ENCODE measurements at regions not wholly inside any gene's neighbourhood (a gene's known extent, or its start where the extent isn't known, plus 50 kb on each side); places are given as distances from the start of the nearest gene placed in this dataset.

DNA sequence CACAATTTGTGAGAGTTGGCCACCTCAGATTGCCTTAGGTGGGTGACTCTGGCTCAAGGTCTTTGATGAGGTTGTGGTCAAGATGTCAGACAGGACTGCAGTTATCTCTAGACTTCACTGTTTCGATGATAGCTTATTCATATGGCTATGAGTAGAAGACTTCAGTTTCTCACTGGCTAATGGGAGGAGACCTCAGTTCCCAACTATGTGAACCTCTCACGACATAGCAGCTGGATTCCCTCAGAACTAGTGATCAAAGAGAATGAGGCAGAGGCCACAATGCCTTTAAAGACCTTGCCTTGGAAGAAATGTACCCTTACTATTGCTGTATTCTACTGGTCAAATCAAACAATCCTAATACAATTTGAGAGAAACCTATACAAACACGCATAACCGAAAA is 607.5 kb upstream of the ROBO2 start:
- Mint-ChIP-seq H3K4me3 (no peak overlapping the region), H3K36me3 (ENCODE audit: low read depth) (no peaks in the 10 kb centered on the region), H3K9me3 (peaks cover 10% of the 10 kb centered on the region), H3K27ac (no peak overlapping the region), H3K27me3 (ENCODE audit: low read depth) (no peaks in the 10 kb centered on the region), H3K4me1 (ENCODE audit: low read depth) (no peaks in the 10 kb centered on the region)
- DNase-seq: no peak
- CTCF ChIA-PET: no interaction called here
- intact Hi-C loops (cut with micrococcal nuclease): no loop called here

DNA sequence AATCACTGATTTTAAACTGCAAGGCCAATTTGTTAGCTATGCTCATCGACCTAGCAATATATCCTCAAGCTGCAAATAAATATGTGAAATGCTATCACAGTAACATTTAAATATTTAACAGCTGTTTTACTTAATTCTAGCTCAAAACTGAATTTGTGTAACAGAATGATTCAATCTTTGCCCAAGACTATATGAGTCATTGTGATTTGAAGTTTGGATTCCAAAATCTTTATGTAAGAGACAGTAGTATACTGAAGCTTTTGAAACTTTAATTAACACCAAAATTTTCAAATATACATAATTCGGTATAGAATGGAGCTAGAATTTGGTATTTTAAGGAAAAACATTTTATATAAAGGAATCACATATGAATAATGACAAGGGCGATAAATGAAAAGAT is 603.0 kb upstream of the ROBO2 start:
- CTCF ChIA-PET: no interaction called here
- intact Hi-C loops (cut with micrococcal nuclease): no loop called here
- H3K27me3 Mint-ChIP-seq (ENCODE audit: low read depth): no peaks in the 10 kb centered on the region

DNA sequence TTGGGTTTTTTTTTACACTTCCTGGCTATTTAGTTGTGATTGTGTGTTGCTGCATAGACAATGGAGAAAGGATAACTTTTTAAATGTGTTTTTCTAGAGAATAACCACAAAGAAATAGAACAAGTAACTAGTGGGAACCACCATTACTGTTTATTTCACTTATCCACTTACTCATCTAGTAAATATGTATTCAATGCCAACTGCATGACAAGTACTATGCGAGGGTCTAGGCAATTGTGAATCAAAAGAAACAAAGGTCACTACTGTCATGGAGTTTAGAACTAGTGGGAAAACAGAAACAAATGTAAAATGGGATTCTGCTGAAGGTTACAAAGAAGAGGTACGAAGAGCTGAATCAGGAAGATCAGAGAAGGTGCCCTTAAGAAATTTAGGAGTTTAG is 600.9 kb upstream of the ROBO2 start:
- peaks cover 5% of the 10 kb centered on the region for H3K9me3 Mint-ChIP-seq
- no peak overlapping the region for H3K4me3 Mint-ChIP-seq
- CTCF ChIA-PET: no interaction called here
- intact Hi-C loops (cut with micrococcal nuclease): no loop called here
- H3K36me3 Mint-ChIP-seq (ENCODE audit: low read depth): no peaks in the 10 kb centered on the region
- no peak for DNase-seq
- no peaks in the 10 kb centered on the region for H3K4me1 Mint-ChIP-seq (ENCODE audit: low read depth)
- no peaks in the 10 kb centered on the region for H3K27me3 Mint-ChIP-seq (ENCODE audit: low read depth)
- no peak overlapping the region for H3K27ac Mint-ChIP-seq

More for the DNA sequence above, 603.0 kb upstream of the ROBO2 start:
- H3K36me3 Mint-ChIP-seq (ENCODE audit: low read depth): no peaks in the 10 kb centered on the region
- H3K4me1 Mint-ChIP-seq (ENCODE audit: low read depth): no peaks in the 10 kb centered on the region
- H3K4me3 Mint-ChIP-seq: no peak overlapping the region
- no peak for DNase-seq
- no peak overlapping the region for H3K27ac Mint-ChIP-seq
- peaks cover 10% of the 10 kb centered on the region for H3K9me3 Mint-ChIP-seq

DNA sequence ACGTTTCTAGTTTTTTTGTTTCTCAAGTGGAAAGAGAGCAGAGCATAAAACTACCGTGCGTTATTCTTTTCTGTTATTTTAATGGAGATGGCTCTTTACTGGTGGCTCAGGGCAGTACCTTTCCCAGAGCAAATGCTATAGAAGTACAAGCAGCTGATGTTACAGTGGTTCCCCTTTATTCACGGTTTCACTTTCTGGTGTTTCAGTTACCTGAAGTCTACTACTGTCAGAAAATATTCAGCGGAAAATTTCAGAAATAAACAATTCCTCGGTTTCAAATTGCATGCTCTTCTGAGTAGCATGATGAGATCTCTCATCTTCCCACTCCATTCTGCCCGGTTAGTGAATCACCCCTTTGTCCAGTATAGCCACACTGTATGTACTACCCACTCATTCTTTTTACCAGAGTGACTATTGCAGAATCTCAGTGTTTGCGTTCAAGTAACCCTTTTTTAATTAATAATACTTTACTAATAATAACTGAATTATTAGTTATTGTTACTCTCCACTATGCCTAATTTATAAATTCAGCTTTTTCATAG is 597.5 kb upstream of the ROBO2 start:
- no peak for DNase-seq
- intact Hi-C loops (cut with micrococcal nuclease): no loop called here
- H3K36me3 Mint-ChIP-seq (ENCODE audit: low read depth): no peaks in the 10 kb centered on the region
- CTCF ChIA-PET: no interaction called here
- H3K27ac Mint-ChIP-seq: no peak overlapping the region
- peaks cover 6% of the 10 kb centered on the region for H3K9me3 Mint-ChIP-seq
- no peaks in the 10 kb centered on the region for H3K4me1 Mint-ChIP-seq (ENCODE audit: low read depth)
- no peak overlapping the region for H3K4me3 Mint-ChIP-seq
- H3K27me3 Mint-ChIP-seq (ENCODE audit: low read depth): no peaks in the 10 kb centered on the region

DNA sequence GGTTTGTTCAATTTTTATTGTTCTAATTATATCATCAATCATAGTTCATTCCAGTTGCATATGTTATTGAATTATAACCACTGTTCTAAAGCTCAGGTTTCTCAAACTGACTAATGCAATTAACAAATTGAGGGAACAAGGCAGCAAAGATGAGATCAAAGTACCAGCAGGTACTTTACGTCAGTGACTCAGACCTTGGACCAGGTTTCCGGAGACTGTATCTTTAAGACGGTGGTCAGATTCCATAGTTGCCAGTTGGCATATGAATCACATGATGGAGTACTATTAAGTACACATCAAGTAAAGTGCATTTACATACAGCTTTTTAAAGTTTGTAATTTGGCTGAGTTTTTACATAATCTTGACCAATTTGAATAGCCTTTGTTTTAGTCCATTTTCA is 583.6 kb upstream of the ROBO2 start:
- CTCF ChIA-PET: no interaction called here
- no peaks in the 10 kb centered on the region for H3K27me3 Mint-ChIP-seq (ENCODE audit: low read depth)

DNA sequence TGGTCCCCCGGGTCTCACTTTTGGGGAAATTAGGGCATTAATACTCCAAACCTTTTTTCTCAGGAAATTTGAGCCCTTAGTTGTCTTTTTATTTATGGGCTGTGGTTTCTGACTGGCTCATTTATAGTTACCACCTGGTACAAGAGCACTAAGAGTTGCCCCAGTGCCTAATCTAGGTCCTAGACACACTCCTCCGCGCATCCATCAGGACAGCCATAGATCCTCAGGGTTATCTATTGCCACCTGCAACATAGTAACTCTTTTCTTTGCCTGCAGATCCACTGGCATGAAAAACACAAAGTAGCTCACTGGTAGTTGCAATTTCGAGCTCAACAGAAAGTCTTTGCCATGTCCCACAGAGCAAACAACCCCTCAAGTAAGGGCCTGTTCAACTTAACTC is 576.4 kb upstream of the ROBO2 start:
- intact Hi-C loops (cut with micrococcal nuclease): no loop called here
- CTCF ChIA-PET: no interaction called here
- H3K27ac Mint-ChIP-seq: no peak overlapping the region
- DNase-seq: no peak
- no peaks in the 10 kb centered on the region for H3K36me3 Mint-ChIP-seq (ENCODE audit: low read depth)
- H3K4me3 Mint-ChIP-seq: no peak overlapping the region
- H3K27me3 Mint-ChIP-seq (ENCODE audit: low read depth): no peaks in the 10 kb centered on the region
- no peaks in the 10 kb centered on the region for H3K4me1 Mint-ChIP-seq (ENCODE audit: low read depth)
- H3K9me3 Mint-ChIP-seq: peaks cover 5% of the 10 kb centered on the region

More for the DNA sequence above, 583.6 kb upstream of the ROBO2 start:
- no peaks in the 10 kb centered on the region for H3K36me3 Mint-ChIP-seq (ENCODE audit: low read depth)
- no peak overlapping the region for H3K4me3 Mint-ChIP-seq
- H3K4me1 Mint-ChIP-seq (ENCODE audit: low read depth): no peaks in the 10 kb centered on the region
- no peak overlapping the region for H3K27ac Mint-ChIP-seq
- no peak for DNase-seq
- intact Hi-C loops (cut with micrococcal nuclease): no loop called here
- H3K9me3 Mint-ChIP-seq: peaks cover 5% of the 10 kb centered on the region

DNA sequence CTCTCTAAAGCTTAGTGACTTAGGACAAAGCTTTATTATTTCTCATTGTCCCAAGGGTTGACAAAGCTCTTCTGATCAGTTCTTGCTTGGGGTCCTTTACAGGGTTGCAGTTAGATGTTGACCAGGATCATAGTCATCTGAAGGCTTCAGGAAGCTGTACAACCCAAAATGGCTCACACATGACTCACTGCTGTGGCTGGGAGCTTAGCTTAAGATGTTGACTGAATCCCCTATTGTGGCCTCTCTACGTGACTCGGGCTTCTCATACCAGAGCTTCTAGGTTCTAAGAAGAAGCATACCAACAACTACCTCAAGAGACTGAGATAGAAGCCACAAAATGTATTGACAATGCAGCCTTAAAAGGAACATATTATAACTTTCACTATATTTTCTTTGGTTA is 569.6 kb upstream of the ROBO2 start:
- peaks cover 11% of the 10 kb centered on the region for H3K9me3 Mint-ChIP-seq
- no peak overlapping the region for H3K4me3 Mint-ChIP-seq
- no peak overlapping the region for H3K27ac Mint-ChIP-seq
- intact Hi-C loops (cut with micrococcal nuclease): no loop called here
- no peaks in the 10 kb centered on the region for H3K36me3 Mint-ChIP-seq (ENCODE audit: low read depth)
- CTCF ChIA-PET: no interaction called here
- H3K4me1 Mint-ChIP-seq (ENCODE audit: low read depth): no peaks in the 10 kb centered on the region
- no peaks in the 10 kb centered on the region for H3K27me3 Mint-ChIP-seq (ENCODE audit: low read depth)
- DNase-seq: no peak

DNA sequence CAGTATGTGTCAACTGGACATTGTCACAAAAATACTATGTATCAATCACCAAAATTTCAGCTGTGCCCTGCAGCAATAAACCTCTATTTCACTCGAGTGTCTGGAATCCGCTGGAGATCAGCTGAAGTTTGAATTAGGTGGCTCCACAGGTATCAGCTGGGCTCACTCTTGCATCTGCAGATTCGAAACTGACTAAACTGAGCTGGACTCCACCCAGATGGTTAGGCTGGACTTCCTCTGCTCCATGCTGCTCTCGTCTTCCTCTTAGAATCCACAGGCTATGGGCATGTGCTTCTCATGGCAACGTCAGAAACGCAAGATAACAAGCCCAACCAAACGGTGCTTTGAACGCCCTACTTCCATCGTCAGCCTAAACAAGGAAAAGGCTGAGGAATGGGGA is 565.3 kb upstream of the ROBO2 start:
- intact Hi-C loops (cut with micrococcal nuclease): no loop called here
- no peaks in the 10 kb centered on the region for H3K4me1 Mint-ChIP-seq (ENCODE audit: low read depth)
- no peak overlapping the region for H3K27ac Mint-ChIP-seq
- no peak for DNase-seq
- H3K36me3 Mint-ChIP-seq (ENCODE audit: low read depth): no peaks in the 10 kb centered on the region
- H3K4me3 Mint-ChIP-seq: no peak overlapping the region
- CTCF ChIA-PET: no interaction called here
- H3K27me3 Mint-ChIP-seq (ENCODE audit: low read depth): no peaks in the 10 kb centered on the region
- peaks cover 5% of the 10 kb centered on the region for H3K9me3 Mint-ChIP-seq

DNA sequence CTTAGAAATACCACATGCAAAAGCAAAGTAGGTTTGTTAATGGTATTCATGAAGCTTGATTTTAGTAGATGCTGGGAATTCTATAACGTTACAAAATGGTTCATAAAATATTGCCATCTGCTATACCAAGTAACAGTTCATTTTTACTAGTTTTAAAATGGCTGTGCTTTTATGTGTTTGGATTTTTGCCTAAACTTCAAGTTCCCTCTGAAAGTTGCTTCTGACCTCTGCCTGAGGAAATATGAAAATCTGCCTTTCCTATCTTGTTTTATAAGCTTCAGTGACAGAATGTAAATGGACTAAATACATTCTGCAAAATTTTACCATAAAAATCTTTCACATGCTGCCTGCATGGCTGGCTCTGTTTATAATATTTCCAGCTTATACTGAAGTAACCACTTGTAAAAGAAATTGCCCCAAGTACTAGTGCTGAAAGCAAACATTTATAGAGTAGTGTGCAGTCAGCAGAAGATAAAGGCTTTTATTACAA is 560.7 kb upstream of the ROBO2 start:
- H3K9me3 Mint-ChIP-seq: peaks cover 6% of the 10 kb centered on the region

DNA sequence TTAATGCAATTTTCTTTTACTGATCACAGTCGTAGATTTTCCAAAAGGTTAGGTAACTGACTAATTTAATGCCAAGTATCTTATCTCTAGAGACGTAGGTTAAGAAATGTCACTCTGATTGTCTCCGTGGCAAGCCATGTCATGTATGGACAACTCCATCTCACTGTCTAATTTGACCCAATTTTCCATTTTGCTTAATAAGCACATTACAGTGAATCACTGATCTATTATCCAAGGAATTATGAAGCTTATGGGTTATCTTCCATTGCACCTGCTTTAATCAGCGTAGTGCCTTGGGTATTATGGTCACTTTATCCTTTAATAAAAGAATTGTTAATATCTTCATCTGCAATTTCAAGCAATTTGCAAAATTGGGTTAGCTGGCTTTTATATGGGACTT is 557.4 kb upstream of the ROBO2 start:
- H3K9me3 Mint-ChIP-seq: peaks cover 8% of the 10 kb centered on the region
- H3K27me3 Mint-ChIP-seq (ENCODE audit: low read depth): no peaks in the 10 kb centered on the region
- no peak overlapping the region for H3K27ac Mint-ChIP-seq
- no peaks in the 10 kb centered on the region for H3K36me3 Mint-ChIP-seq (ENCODE audit: low read depth)
- H3K4me1 Mint-ChIP-seq (ENCODE audit: low read depth): no peaks in the 10 kb centered on the region
- intact Hi-C loops (cut with micrococcal nuclease): no loop called here
- DNase-seq: no peak
- CTCF ChIA-PET: no interaction called here
- no peak overlapping the region for H3K4me3 Mint-ChIP-seq

More for the DNA sequence above, 560.7 kb upstream of the ROBO2 start:
- Mint-ChIP-seq H3K4me1 (ENCODE audit: low read depth) (no peaks in the 10 kb centered on the region), H3K27ac (no peak overlapping the region), H3K4me3 (no peak overlapping the region), H3K36me3 (ENCODE audit: low read depth) (no peaks in the 10 kb centered on the region), H3K27me3 (ENCODE audit: low read depth) (no peaks in the 10 kb centered on the region)
- no peak for DNase-seq
- CTCF ChIA-PET: no interaction called here
- intact Hi-C loops (cut with micrococcal nuclease): no loop called here

DNA sequence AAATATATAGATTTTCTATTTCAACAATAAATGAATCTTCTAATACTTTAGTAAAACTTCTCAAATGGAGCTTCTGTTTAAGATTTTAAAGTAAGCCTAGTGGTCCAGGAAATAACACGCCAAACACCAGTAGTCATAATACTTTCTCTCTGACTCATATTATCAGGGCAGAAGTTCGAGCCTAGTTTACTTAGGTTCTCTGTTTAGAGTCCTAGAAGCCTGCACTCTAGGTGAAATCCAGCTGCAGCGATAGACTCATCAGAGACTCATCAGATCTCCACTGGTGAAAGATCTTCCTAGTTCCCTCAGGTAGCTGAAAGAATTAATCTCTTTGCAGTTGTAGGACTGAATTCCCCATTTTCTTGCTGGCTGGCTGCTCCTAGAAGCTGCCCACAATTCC is 552.5 kb upstream of the ROBO2 start:
- H3K4me1 Mint-ChIP-seq (ENCODE audit: low read depth): no peaks in the 10 kb centered on the region
- intact Hi-C loops (cut with micrococcal nuclease): no loop called here
- H3K36me3 Mint-ChIP-seq (ENCODE audit: low read depth): no peaks in the 10 kb centered on the region
- no peak overlapping the region for H3K4me3 Mint-ChIP-seq
- H3K9me3 Mint-ChIP-seq: peaks cover 14% of the 10 kb centered on the region
- CTCF ChIA-PET: no interaction called here
- DNase-seq: no peak
- H3K27me3 Mint-ChIP-seq (ENCODE audit: low read depth): no peaks in the 10 kb centered on the region
- H3K27ac Mint-ChIP-seq: no peak overlapping the region

DNA sequence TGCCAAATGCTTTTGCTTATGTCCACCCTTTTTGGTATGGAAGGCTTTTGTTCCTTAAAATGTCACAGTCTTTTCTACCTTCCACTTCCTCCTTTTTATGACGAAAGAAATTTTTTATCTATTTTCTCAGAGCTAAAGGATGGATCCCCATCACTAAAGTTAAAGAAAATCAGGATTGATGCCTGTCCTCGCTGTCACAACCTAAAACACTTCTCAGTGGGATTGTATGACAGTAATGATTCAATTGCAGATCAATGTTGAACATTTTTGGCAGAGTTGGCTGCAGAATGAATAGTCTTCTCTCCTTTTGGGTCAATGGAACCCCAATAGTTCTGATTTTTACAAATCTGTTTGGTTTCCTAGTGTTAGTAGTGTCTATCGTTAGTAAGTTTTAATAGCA is 549.8 kb upstream of the ROBO2 start:
- Mint-ChIP-seq H3K9me3 (peaks cover 11% of the 10 kb centered on the region), H3K27me3 (ENCODE audit: low read depth) (no peaks in the 10 kb centered on the region), H3K36me3 (ENCODE audit: low read depth) (no peaks in the 10 kb centered on the region), H3K4me3 (no peak overlapping the region), H3K4me1 (ENCODE audit: low read depth) (no peaks in the 10 kb centered on the region), H3K27ac (no peak overlapping the region)
- no peak for DNase-seq
- intact Hi-C loops (cut with micrococcal nuclease): no loop called here
- CTCF ChIA-PET: no interaction called here

DNA sequence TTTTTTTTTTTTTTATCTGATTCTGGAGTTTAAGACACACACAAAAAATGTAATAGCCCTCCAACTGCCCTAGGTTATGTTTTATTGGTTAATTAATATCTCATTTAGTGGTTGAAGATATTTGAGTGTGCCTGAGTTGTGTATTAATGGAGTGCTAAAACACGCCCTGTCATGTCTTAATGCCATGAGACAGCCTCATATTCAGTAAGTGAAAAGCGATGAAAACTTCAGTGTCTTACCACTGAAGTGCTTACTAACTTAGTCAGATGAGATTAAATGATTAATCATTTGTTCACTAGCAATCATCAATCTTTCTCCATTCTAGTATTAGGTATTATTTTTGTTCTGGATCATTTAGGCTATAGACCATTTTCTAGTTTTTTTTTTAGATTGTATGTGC is 544.7 kb upstream of the ROBO2 start:
- no peaks in the 10 kb centered on the region for H3K27me3 Mint-ChIP-seq (ENCODE audit: low read depth)
- no peak for DNase-seq
- intact Hi-C loops (cut with micrococcal nuclease): no loop called here
- no peak overlapping the region for H3K27ac Mint-ChIP-seq
- H3K4me1 Mint-ChIP-seq (ENCODE audit: low read depth): no peaks in the 10 kb centered on the region
- CTCF ChIA-PET: no interaction called here
- H3K36me3 Mint-ChIP-seq (ENCODE audit: low read depth): no peaks in the 10 kb centered on the region
- H3K4me3 Mint-ChIP-seq: no peak overlapping the region
- H3K9me3 Mint-ChIP-seq: no peaks in the 10 kb centered on the region

DNA sequence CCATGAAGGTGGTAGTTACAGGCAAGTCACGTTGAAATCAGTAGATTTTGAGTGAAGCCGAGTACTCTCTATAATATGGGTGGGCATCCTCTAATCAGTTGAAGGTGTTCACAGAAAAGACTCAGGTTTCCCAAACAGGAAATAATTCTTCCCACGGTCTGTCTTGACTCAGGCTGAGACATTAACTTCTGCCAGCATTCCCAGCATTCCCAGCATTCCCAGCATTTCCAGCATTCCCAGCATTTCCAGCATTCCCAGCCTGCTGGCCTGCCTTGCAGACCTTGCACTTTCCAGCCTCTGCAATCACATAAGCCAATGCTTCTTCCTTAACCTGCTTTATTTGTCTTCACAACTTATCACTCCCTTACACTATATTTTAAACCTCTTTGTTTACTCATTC is 542.3 kb upstream of the ROBO2 start:
- H3K4me3 Mint-ChIP-seq: no peak overlapping the region
- no peaks in the 10 kb centered on the region for H3K36me3 Mint-ChIP-seq (ENCODE audit: low read depth)
- CTCF ChIA-PET: no interaction called here
- H3K27me3 Mint-ChIP-seq (ENCODE audit: low read depth): no peaks in the 10 kb centered on the region
- H3K27ac Mint-ChIP-seq: no peak overlapping the region
- H3K9me3 Mint-ChIP-seq: no peaks in the 10 kb centered on the region
- no peaks in the 10 kb centered on the region for H3K4me1 Mint-ChIP-seq (ENCODE audit: low read depth)
- intact Hi-C loops (cut with micrococcal nuclease): no loop called here
- no peak for DNase-seq

Measured in activated naive CD4-positive, alpha-beta T cell treated with anti-CD3 and anti-CD28 coated beads for 36 hours (primary cell).